ENCODE measurements at regions not wholly inside any gene's neighbourhood (a gene's known extent, or its start where the extent isn't known, plus 50 kb on each side); places are given as distances from the start of the nearest gene placed in this dataset.

DNA sequence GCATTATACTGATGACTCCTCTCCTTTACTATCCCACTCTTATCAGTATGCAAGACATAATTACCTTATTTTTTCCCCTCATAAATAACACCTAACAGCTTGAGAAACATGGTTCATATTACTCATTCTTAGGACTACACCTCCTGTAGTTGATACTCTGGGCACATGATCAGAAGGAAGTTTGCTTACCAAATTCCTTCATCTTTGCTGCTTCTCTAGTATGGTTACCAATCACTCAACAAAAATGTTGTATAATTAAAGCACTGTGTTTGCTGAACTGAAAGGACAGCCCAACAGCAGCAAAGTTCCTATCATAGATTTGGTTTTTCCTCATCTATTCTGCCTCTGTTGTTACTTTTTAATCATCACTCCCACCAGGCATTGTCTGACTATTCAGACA, 586.3 kb downstream of the LRRIQ3 start:
- DNase-seq (ENCODE audit: extremely low spot score) = no peak
- POLR2A ChIA-PET = no interaction called here
- CTCF ChIA-PET = interaction anchor here (1.0 to 1.6 kb wide), 4 partner anchors 12 to 17 kb away, joined by 3 to 4 read pairs (median 4); no protein-coding TSS in a partner anchor

DNA sequence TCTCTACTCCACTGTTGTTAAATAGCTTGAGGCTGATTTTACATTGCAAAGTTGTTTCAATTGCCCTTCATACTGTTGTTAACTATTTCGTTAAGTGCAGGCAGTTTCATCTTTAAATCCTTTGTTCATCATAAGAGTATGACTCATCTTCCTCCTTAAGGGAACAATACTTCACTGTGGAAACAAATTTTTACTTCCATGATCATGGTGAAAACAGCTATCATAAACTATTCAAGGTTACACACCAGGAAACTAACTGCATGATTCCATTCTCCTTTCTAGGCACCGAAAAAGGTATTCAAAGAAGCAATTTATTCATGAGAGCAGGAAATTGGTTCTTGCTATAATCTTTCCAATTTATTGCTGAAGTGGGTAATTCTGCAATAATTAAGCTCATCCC, 593.2 kb downstream of the LRRIQ3 start:
- CTCF ChIA-PET = interaction anchor here (1.1 to 1.7 kb wide), 2 partner anchors 9 kb away, joined by 3 read pairs; no protein-coding TSS in a partner anchor
- POLR2A ChIA-PET = no interaction called here
- TF ChIP-seq, protein P1, sequence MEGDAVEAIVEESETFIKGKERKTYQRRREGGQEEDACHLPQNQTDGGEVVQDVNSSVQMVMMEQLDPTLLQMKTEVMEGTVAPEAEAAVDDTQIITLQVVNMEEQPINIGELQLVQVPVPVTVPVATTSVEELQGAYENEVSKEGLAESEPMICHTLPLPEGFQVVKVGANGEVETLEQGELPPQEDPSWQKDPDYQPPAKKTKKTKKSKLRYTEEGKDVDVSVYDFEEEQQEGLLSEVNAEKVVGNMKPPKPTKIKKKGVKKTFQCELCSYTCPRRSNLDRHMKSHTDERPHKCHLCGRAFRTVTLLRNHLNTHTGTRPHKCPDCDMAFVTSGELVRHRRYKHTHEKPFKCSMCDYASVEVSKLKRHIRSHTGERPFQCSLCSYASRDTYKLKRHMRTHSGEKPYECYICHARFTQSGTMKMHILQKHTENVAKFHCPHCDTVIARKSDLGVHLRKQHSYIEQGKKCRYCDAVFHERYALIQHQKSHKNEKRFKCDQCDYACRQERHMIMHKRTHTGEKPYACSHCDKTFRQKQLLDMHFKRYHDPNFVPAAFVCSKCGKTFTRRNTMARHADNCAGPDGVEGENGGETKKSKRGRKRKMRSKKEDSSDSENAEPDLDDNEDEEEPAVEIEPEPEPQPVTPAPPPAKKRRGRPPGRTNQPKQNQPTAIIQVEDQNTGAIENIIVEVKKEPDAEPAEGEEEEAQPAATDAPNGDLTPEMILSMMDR (IDR thresholded peaks at IDR 0.05; ENCODE audit: control extremely low read depth, extremely low read depth, low read depth, missing control alignments) = no peak
- DNase-seq (ENCODE audit: extremely low spot score) = no peak

More for the DNA sequence above, 586.3 kb downstream of the LRRIQ3 start:
- TF ChIP-seq, protein P1 (IDR thresholded peaks at IDR 0.05; ENCODE audit: control extremely low read depth, extremely low read depth, low read depth, missing control alignments) = no peak

DNA sequence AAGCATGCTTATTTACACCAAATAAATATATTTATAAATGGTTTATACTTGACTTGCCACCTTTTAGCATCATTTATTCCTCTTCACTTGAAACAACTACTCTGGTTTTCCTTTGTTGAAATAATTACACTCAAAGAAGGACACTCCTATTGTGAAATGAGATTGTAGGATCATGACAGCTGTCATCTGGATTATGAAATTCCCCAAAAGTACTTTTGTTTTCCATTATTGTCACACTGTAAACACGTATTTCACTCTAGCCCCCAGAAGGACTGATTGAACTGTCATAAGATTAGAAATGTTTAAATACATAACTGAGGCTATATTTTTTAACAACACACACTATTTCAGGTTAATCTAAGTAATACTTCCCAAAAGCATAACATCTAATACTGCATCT, 593.8 kb downstream of the LRRIQ3 start:
- TF ChIP-seq, protein P1 (IDR thresholded peaks at IDR 0.05; ENCODE audit: control extremely low read depth, extremely low read depth, low read depth, missing control alignments) = no peak
- POLR2A ChIA-PET = no interaction called here

DNA sequence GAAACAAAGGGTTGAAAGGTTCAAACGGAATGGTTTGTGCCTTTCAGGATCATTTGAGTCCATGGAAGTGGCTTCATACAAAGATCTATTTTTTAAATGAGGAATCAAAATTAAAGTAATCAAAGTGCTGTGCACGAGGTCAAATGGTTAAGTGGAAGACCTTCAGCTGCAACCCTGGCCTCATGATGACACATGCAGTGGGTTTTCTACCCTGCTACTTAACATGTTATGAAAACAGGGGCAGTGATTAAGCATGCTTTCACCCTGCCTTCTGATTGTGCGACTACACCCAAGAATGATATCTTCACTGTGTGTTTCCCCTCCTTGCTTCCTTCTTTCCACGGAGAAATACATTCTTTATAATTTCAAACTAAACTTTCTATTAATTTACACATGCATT, 604.2 kb downstream of the LRRIQ3 start:
- DNase-seq (ENCODE audit: extremely low spot score) = no peak
- CTCF ChIA-PET = interaction anchor here (1.0 to 1.3 kb wide), 2 partner anchors 12 to 19 kb away, joined by 3 read pairs; no protein-coding TSS in a partner anchor
- TF ChIP-seq, protein P1 (IDR thresholded peaks at IDR 0.05; ENCODE audit: control extremely low read depth, extremely low read depth, low read depth, missing control alignments) = no peak
- POLR2A ChIA-PET = no interaction called here

More for the DNA sequence above, 593.8 kb downstream of the LRRIQ3 start:
- CTCF ChIA-PET = interaction anchor here (1.1 to 1.7 kb wide), 2 partner anchors 8 to 9 kb away, joined by 3 read pairs; no protein-coding TSS in a partner anchor
- DNase-seq (ENCODE audit: extremely low spot score) = no peak

DNA sequence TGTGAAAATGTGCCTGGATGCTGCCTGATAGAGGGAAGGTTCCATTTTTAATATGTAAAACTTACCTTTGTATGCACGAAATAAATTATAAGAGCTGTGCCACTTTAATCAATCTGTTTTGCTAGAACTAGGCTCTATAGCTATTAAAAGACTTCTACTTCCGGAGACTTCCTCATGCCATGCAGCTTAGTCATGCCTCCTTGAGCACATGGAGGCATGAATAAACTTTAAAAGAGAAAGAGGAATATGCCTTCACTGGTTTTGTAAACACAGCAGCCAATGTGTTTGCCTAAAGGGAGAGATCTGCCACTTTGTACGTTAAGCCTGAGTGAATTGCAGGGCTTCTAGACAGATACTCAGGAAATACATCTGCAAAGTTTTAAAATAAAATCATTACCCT, 604.6 kb downstream of the LRRIQ3 start:
- no peak for DNase-seq (ENCODE audit: extremely low spot score)
- TF ChIP-seq, protein P1 (IDR thresholded peaks at IDR 0.05; ENCODE audit: control extremely low read depth, extremely low read depth, low read depth, missing control alignments) = no peak
- CTCF ChIA-PET = interaction anchor here (1.0 to 1.3 kb wide), 2 partner anchors 11 to 19 kb away, joined by 3 read pairs; no protein-coding TSS in a partner anchor
- POLR2A ChIA-PET = no interaction called here

DNA sequence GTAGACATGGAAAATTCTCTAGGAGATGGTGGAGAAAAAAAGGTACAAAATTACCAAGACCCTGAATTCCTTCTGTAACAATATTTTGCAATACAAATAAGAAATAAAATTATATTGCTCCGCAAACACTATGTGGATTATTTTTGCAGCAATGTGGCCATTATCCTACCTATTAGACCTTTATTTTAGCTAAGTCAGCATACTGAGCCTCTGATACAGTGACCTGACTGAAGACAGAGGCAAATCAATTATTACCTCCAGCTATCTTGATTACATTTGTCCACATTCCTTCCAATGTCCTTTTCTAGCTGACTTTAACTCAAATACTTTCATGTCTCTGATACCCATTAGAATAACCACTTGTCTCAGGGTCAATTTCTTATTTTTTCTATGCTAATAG, 610.9 kb downstream of the LRRIQ3 start:
- TF ChIP-seq, protein P1 (IDR thresholded peaks at IDR 0.05; ENCODE audit: control extremely low read depth, extremely low read depth, low read depth, missing control alignments) = no peak
- POLR2A ChIA-PET = no interaction called here
- CTCF ChIA-PET = no interaction called here
- no peak for DNase-seq (ENCODE audit: extremely low spot score)

Data from GM10248 (cell line).